Mammary epithelial cell (primary cell): ENCODE measurements at regions not wholly inside any gene's neighbourhood (a gene's known extent, or its start where the extent isn't known, plus 50 kb on each side); places are given as distances from the start of the nearest gene placed in this dataset.

Experiments used
- CTCF ChIP-seq, 2 donors: IDR thresholded peaks in 1 of 2; conservative IDR thresholded peaks in 1 of 2; 2 replicates each; pipeline ENCODE4 v1.5.1; 2011 to 2012; ENCODE audit warnings: inconsistent platforms in 2 of 2, low read length in 2 of 2, mild to moderate bottlenecking in 2 of 2, control low read depth in 1 of 2, low read depth in 1 of 2; ENCODE audit not compliant: insufficient read depth in 1 of 2; ENCODE audit errors: extremely low read depth in 1 of 2
- EZH2 ChIP-seq: IDR thresholded peaks from 2 replicates; pipeline ENCODE4 v1.6.1; 2012; ENCODE audit warnings: low read length, inconsistent platforms, borderline replicate concordance

GRCh38 chr5:113770648-113771047, 257.2 kb downstream of the YTHDC2 start:
- TF ChIP-seq CTCF (conservative IDR thresholded peaks at IDR 0.05 in 1 of 2, IDR thresholded peaks at IDR 0.05 in 1 of 2; ENCODE audit: extremely low read depth in 1 of 2, insufficient read depth in 1 of 2, low read depth in 1 of 2, low read length in 2 of 2) (no peak), EZH2 (no peak)
